GM23338 (cell line): ENCODE measurements at regions not wholly inside any gene's neighbourhood (a gene's known extent, or its start where the extent isn't known, plus 50 kb on each side); places are given as distances from the start of the nearest gene placed in this dataset.
"Not testable (repeated sequence)": the region's sequence is repeated elsewhere in the genome, so short reads cannot be mapped to it uniquely, and the experiment has no call there.

Experiments
- ATAC-seq: fragments of 200-7000 bp; cut with Tn5 transposase; 3 replicates; pipeline ENCODE4 v1.9.1; 2020
- DNase-seq: peaks from one replicate; pipeline ENCODE4 v3.0.0-alpha.2; 2015; ENCODE audit warnings: low spot score
- H2AFZ ChIP-seq: fragments of 200-600 bp; sonication (generic); 2 replicates; pipeline ENCODE4 v1.8.0; 2016; ENCODE audit warnings: antibody characterized with exemption, mild to moderate bottlenecking, moderate library complexity
- H3F3A ChIP-seq: fragments of 200-600 bp; sonication (generic); replicated peaks from 2 replicates; pipeline ENCODE4 v1.8.0; 2017; ENCODE audit warnings: antibody characterized with exemption, mixed run types, low read depth
- H3K27ac ChIP-seq: fragments of 200-600 bp; sonication (generic); 2 replicates; pipeline ENCODE4 v1.6.1; 2016; ENCODE audit warnings: low read depth
- H3K27me3 ChIP-seq: fragments of 200-600 bp; sonication (generic); 2 replicates; pipeline ENCODE4 v1.8.0; 2016; ENCODE audit warnings: mild to moderate bottlenecking, mixed run types, moderate library complexity; ENCODE audit not compliant: insufficient read depth
- H3K36me3 ChIP-seq: fragments of 200-600 bp; sonication (generic); 2 replicates; pipeline ENCODE4 v1.8.0; 2016; ENCODE audit warnings: mild to moderate bottlenecking; ENCODE audit not compliant: insufficient read depth
- H3K4me1 ChIP-seq: fragments of 200-600 bp; sonication (generic); 2 replicates; pipeline ENCODE4 v1.8.0; 2016; ENCODE audit warnings: mild to moderate bottlenecking, moderate library complexity; ENCODE audit not compliant: insufficient read depth
- H3K4me2 ChIP-seq: fragments of 200-600 bp; sonication (generic); 2 replicates; pipeline ENCODE4 v1.7.1; 2017; ENCODE audit warnings: mixed run types
- H3K4me3 ChIP-seq: fragments of 200-600 bp; sonication (generic); 2 replicates; pipeline ENCODE4 v1.6.1; 2016; ENCODE audit warnings: mixed run types
- H3K79me2 ChIP-seq: fragments of 200-600 bp; sonication (generic); replicated peaks from 2 replicates; pipeline ENCODE4 v1.8.0; 2017; ENCODE audit warnings: mild to moderate bottlenecking; ENCODE audit not compliant: insufficient read depth
- H3K9me2 ChIP-seq: fragments of 200-600 bp; sonication (generic); 2 replicates; pipeline ENCODE4 v1.8.0; 2017; ENCODE audit not compliant: insufficient read depth
- H4K20me1 ChIP-seq: fragments of 200-600 bp; sonication (generic); replicated peaks from 2 replicates; pipeline ENCODE4 v1.8.0; 2017; ENCODE audit warnings: mild to moderate bottlenecking; ENCODE audit not compliant: insufficient read depth
- H3K27ac Mint-ChIP-seq: 2 replicates; pipeline ENCODE4 v1.8.0; 2020; ENCODE audit warnings: inconsistent platforms, mild to moderate bottlenecking, moderate library complexity, mixed read lengths
- H3K27me3 Mint-ChIP-seq: 3 replicates; pipeline ENCODE4 v1.8.0; 2022; ENCODE audit warnings: low read depth, mild to moderate bottlenecking, moderate library complexity, mixed read lengths, inconsistent platforms; ENCODE audit not compliant: insufficient read depth, poor library complexity
- H3K36me3 Mint-ChIP-seq: 3 replicates; pipeline ENCODE4 v1.8.0; 2021; ENCODE audit warnings: low read depth, mild to moderate bottlenecking, inconsistent platforms, moderate library complexity, mixed read lengths
- H3K4me1 Mint-ChIP-seq: 3 replicates; pipeline ENCODE4 v1.8.0; 2020; ENCODE audit warnings: mild to moderate bottlenecking, inconsistent platforms, mixed read lengths
- H3K4me3 Mint-ChIP-seq: 3 replicates; pipeline ENCODE4 v1.8.0; 2021; ENCODE audit warnings: moderate library complexity, mild to moderate bottlenecking, inconsistent platforms, mixed read lengths
- H3K9me3 Mint-ChIP-seq: 3 replicates; pipeline ENCODE4 v1.8.0; 2020; ENCODE audit warnings: moderate library complexity, mild to moderate bottlenecking, inconsistent platforms, mixed read lengths
- EZH2phosphoT487 ChIP-seq: fragments of 200-600 bp; sonication (generic); IDR thresholded peaks from one replicate; pipeline ENCODE4 v1.8.1; 2018; ENCODE audit warnings: antibody characterized with exemption; ENCODE audit not compliant: unreplicated experiment
- STAT1 ChIP-seq: IDR thresholded peaks from one replicate; pipeline ENCODE4 v1.6.1; 2016; ENCODE audit warnings: antibody characterized with exemption; ENCODE audit not compliant: unreplicated experiment
- ZNF114 ChIP-seq: fragments of 250-450 bp; sonication (Bioruptor Pico); IDR thresholded peaks from 2 replicates; pipeline ENCODE4 v1.5.0; 2020; ENCODE audit warnings: mild to moderate bottlenecking, moderate library complexity
- TF ChIP-seq, protein P1 (sequence below): IDR thresholded peaks from 2 replicates; pipeline ENCODE4 v1.6.1; 2016; ENCODE audit warnings: antibody characterized with exemption

DNA sequence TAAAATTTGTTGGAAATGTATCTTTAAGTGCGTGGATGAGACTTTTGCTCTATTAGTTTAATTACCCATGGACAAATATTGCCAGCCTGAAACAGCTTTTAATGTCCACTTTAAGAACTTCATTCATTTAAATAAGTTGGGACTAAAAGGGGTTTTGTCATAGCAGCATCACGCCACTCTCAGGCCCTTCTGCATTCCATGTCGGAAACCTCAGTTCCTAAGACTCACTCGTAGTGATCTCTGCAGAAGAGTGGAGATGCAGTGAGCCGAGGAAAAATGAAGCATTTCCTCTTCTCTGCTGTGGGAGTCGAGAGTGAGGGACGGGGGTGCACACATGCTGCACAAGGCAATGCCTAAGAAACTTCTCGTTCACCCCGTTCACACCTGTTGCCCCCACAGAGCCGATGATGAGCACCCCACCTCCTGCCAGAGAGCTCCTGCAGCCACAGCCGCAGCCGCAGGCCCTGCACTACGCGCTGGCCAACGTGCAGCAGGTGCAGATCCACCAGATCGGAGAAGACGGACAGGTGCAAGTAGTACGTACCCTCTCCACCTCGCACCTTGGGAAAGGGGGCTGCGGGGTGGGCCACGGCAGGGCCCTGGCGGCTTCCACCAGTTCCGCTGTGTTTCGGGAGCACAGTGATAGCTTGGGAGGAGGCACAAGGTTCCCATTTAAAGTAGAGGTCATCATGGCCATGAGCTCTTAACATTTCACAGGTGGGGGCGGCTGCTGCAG is 68.8 kb upstream of the CRYM start:
- DNase-seq, H3K4me2 ChIP-seq, H3K79me2 ChIP-seq, H3K27me3 ChIP-seq, H3K4me1 ChIP-seq, H3K4me3 ChIP-seq, H3K9me2 ChIP-seq, H3K27ac Mint-ChIP-seq, H3K9me3 Mint-ChIP-seq, H3K36me3 Mint-ChIP-seq, H2AFZ ChIP-seq, H3K4me3 Mint-ChIP-seq, ATAC-seq, H3K36me3 ChIP-seq, H4K20me1 ChIP-seq, H3K27ac ChIP-seq, H3F3A ChIP-seq: not testable (repeated sequence)
- Mint-ChIP-seq H3K4me1 (peaks cover 23% of the 10 kb centered on the region), H3K27me3 (peaks cover 16% of the 10 kb centered on the region)

DNA sequence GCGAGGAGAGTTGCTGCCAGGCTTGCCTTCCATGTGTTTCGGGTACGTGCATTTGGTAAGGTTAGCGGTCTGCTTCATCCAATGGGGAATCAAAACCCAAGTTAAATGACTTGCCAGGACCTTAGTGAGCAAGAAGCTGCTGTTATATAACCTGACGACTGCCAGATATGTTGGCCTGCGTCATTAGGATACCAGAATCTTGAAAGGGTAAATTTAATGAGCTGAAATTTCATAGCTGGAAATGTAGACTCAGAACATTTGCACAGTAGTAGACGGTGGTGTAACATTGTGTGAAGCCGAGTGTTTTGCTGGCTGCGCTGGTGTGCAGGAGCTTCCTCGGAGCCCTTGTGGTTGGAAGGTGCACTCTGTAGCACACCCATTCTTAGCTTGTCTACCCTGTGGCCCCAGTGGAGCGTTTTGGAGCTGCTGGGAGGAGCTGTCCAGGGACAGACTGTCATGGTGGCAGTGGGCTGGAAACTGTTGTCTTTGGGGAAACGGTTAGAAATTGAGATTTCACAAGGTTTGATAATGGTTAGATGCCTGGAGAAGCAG is 66.3 kb upstream of the CRYM start:
- H3K27me3 ChIP-seq, H4K20me1 ChIP-seq, H3K27ac ChIP-seq, H3K9me3 Mint-ChIP-seq, H3K36me3 Mint-ChIP-seq, H3K4me1 ChIP-seq, H3K4me2 ChIP-seq, H3F3A ChIP-seq, DNase-seq, H3K4me3 Mint-ChIP-seq, H3K79me2 ChIP-seq, H3K36me3 ChIP-seq, H3K4me3 ChIP-seq, H3K9me2 ChIP-seq, H3K27ac Mint-ChIP-seq, H2AFZ ChIP-seq: not testable (repeated sequence)
- ATAC-seq = peak; percentile 29; the same call in 2 of the 3 replicates
- H3K4me1 Mint-ChIP-seq = peaks cover 14% of the 10 kb centered on the region
- peaks cover 11% of the 10 kb centered on the region for H3K27me3 Mint-ChIP-seq

DNA sequence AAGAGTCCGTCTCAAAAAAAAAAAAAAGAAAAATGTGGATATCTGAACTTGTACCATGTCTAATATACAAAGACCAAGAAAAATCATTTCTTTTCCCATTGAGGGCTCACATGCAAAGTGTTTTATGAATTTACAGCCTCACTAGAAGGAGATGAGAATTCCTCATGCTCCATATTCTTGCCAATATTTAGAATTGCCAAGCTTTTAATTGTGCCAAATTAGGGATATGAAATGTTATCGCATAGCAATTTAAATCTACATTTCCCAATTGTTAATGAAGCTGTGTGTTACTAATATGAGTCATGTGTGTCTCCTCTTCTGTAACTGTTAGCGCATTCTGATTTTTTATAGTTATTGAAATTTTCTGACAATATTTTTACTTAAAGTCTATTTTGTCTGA is 63.0 kb upstream of the CRYM start:
- Mint-ChIP-seq H3K4me3 (no peak overlapping the region), H3K9me3 (0 out of 3 replicates have a peak, but pooled peaks cover 4% of the 10 kb centered on the region), H3K4me1 (peaks cover 7% of the 10 kb centered on the region; the same call in 2 of the 3 replicates), H3K27me3 (peaks cover 5% of the 10 kb centered on the region), H3K36me3 (no peaks in the 10 kb centered on the region; the same call in 1 of the 3 replicates), H3K27ac (no peak overlapping the region)
- no peaks in the 10 kb centered on the region for H3F3A ChIP-seq
- no peaks in the 10 kb centered on the region for H3K36me3 ChIP-seq
- DNase-seq (no peak), ATAC-seq (no peak)
- H4K20me1 ChIP-seq = no peaks in the 10 kb centered on the region
- TF ChIP-seq STAT1 (no peak), EZH2phosphoT487 (no peak), ZNF114 (CRISPR knock-in tag) (no peak)
- TF ChIP-seq, protein P1, sequence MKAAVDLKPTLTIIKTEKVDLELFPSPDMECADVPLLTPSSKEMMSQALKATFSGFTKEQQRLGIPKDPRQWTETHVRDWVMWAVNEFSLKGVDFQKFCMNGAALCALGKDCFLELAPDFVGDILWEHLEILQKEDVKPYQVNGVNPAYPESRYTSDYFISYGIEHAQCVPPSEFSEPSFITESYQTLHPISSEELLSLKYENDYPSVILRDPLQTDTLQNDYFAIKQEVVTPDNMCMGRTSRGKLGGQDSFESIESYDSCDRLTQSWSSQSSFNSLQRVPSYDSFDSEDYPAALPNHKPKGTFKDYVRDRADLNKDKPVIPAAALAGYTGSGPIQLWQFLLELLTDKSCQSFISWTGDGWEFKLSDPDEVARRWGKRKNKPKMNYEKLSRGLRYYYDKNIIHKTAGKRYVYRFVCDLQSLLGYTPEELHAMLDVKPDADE = no peak
- H3K27ac ChIP-seq = no peak overlapping the region
- no peak overlapping the region for H3K4me2 ChIP-seq
- no peaks in the 10 kb centered on the region for H3K4me1 ChIP-seq
- H2AFZ ChIP-seq = no peak overlapping the region
- no peaks in the 10 kb centered on the region for H3K27me3 ChIP-seq
- no peaks in the 10 kb centered on the region for H3K79me2 ChIP-seq
- H3K4me3 ChIP-seq = no peak overlapping the region
- H3K9me2 ChIP-seq = no peaks in the 10 kb centered on the region
